Posterior vena cava (tissue), 2 donors: ENCODE measurements at regions not wholly inside any gene's neighbourhood (a gene's known extent, or its start where the extent isn't known, plus 50 kb on each side); places are given as distances from the start of the nearest gene placed in this dataset.
"Not testable (repeated sequence)": the region's sequence is repeated elsewhere in the genome, so short reads cannot be mapped to it uniquely, and the experiment has no call there.

ENCODE experiments used
- DNase-seq: peaks from one replicate; pipeline ENCODE4 v3.0.0-alpha.2; 2020; ENCODE audit warnings: low spot score
- intact Hi-C, 2 donors: fragments of 100-400 bp; cut with DNase I; formaldehyde crosslinking; loops; one replicate each; pipeline versions ENCODE4 v1.14.1 to v1.14.2; 2022 to 2023
- donor health status: DM: yes; HTN: yes; CAD: no.
- donor health status: DM: yes; HTN: yes; CAD: no.

- no peak for DNase-seq
Observed at GRCh38 chr6:168197636-168198301, 118.8 kb upstream of the FRMD1 start.

GRCh38 chr6:168196881-168197635, 118.0 kb upstream of the FRMD1 start:
- intact Hi-C loops = no loop called here
- DNase-seq = peak; percentile 67

More at GRCh38 chr6:168197636-168198301, 118.8 kb upstream of the FRMD1 start:
- intact Hi-C loops = no loop called here

- no peak for DNase-seq
- intact Hi-C loops = no loop called here
Observed at GRCh38 chr6:168196385-168196860, 117.4 kb upstream of the FRMD1 start.

- DNase-seq = no peak
- intact Hi-C loops = no loop called here
Observed at GRCh38 chr6:168195712-168196111, 116.7 kb upstream of the FRMD1 start.

- peak; percentile 58 for DNase-seq
- intact Hi-C loops = no loop called here
Observed at GRCh38 chr6:168194732-168195567, 115.9 kb upstream of the FRMD1 start.

- peak; percentile 60 for DNase-seq
- intact Hi-C loops = no loop called here
Observed at GRCh38 chr6:168193816-168194721, 115.1 kb upstream of the FRMD1 start.

- intact Hi-C loops = no loop called here
- no peak for DNase-seq
Observed at GRCh38 chr6:168192901-168193815, 114.1 kb upstream of the FRMD1 start.

GRCh38 chr6:168192195-168192900, 113.3 kb upstream of the FRMD1 start:
- no peak for DNase-seq
- intact Hi-C loops = no loop called here

GRCh38 chr6:168190646-168191443, 111.8 kb upstream of the FRMD1 start:
- DNase-seq = no peak

GRCh38 chr6:168190014-168190405, 111.0 kb upstream of the FRMD1 start:
- intact Hi-C loops = no loop called here
- DNase-seq = no peak

More at GRCh38 chr6:168190646-168191443, 111.8 kb upstream of the FRMD1 start:
- intact Hi-C loops = no loop called here

GRCh38 chr6:168189200-168190013, 110.4 kb upstream of the FRMD1 start:
- no peak for DNase-seq
- intact Hi-C loops = no loop called here

GRCh38 chr6:168188369-168189199, 109.6 kb upstream of the FRMD1 start:
- intact Hi-C loops = no loop called here
- peak; percentile 72 for DNase-seq

- intact Hi-C loops = no loop called here
- no peak for DNase-seq
Observed at GRCh38 chr6:168186438-168186837, 107.4 kb upstream of the FRMD1 start.

- intact Hi-C loops, DNase-seq: not testable (repeated sequence)
Observed at GRCh38 chr6:168186018-168186417, 107.0 kb upstream of the FRMD1 start.

GRCh38 chr6:168184701-168185100, 105.7 kb upstream of the FRMD1 start:
- DNase-seq = no peak
- intact Hi-C loops = no loop called here
